GM12874 (cell line): ENCODE measurements at regions not wholly inside any gene's neighbourhood (a gene's known extent, or its start where the extent isn't known, plus 50 kb on each side); places are given as distances from the start of the nearest gene placed in this dataset.

Experiments
- TF ChIP-seq, protein P1 (sequence below): IDR thresholded peaks from 2 replicates; pipeline ENCODE4 v1.5.1; 2011; ENCODE audit warnings: low read depth, mild to moderate bottlenecking, control low read depth, low read length, moderate library complexity; ENCODE audit not compliant: insufficient read depth

- TF ChIP-seq, protein P1, sequence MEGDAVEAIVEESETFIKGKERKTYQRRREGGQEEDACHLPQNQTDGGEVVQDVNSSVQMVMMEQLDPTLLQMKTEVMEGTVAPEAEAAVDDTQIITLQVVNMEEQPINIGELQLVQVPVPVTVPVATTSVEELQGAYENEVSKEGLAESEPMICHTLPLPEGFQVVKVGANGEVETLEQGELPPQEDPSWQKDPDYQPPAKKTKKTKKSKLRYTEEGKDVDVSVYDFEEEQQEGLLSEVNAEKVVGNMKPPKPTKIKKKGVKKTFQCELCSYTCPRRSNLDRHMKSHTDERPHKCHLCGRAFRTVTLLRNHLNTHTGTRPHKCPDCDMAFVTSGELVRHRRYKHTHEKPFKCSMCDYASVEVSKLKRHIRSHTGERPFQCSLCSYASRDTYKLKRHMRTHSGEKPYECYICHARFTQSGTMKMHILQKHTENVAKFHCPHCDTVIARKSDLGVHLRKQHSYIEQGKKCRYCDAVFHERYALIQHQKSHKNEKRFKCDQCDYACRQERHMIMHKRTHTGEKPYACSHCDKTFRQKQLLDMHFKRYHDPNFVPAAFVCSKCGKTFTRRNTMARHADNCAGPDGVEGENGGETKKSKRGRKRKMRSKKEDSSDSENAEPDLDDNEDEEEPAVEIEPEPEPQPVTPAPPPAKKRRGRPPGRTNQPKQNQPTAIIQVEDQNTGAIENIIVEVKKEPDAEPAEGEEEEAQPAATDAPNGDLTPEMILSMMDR, result no peak
Measured at GRCh38 chr20:52321396-52321795, 129.8 kb upstream of the ZFP64 start.

- TF ChIP-seq, protein P1, result no peak
Measured at GRCh38 chr20:52318651-52319050, 127.1 kb upstream of the ZFP64 start.

DNA sequence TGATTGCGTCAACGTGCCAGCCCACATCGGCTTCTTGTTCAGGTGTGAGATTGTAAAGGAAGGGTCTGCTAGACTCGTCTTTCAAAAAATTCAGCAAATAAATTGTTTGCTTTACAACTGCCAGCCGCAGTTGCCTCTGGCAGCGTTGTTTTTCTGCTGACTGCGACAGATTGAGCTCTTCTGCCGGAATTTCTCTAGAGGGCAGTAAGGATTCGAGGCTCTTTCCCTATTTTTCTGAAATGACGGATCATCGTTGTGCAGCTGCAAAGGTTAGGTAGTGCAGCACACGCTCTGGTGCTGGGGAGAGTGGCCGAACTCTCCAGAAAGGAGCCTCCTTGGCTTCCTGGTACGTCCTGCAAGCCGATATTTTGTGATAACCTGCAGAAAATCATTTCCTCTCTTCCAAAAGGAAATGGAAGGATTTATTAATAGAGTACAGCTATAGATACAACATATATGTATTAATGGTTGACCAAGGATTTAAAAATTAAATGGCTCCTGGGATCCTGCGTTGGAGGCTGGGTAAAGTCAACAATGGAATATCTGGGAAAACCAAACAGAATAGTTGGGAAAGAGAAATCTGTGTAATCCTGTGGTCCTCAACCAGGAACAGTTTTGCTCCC lies 121.9 kb upstream of the ZFP64 start:
- TF ChIP-seq, protein P1, result no peak

DNA sequence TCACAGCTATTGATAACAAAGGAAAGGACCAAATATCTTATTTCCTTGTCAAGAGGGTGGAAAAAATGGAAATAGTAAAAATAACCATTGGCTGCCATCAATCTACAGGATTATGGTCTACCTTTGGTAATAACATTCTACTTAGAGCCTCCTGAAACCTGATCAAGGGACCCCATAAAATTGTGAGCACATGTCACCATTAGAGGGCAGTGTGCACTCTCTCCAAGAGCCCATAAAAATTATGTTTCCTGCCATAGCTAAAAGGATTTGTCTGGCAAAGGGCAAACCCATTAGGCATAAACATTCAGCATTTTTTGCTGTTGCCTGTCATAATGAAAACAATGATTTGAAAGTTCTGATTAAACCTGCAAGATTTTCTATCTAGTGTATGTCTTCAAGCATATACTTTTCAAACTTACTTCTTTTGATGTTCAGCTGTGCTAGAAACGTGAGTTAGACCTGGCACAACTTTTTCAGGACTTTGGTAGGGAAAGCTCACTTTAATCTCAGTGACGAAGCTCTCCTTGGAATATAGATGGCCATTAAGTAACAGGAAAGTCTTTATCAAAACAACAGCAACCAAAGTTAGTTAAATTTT lies 120.7 kb upstream of the ZFP64 start:
- TF ChIP-seq, protein P1, result peak; percentile 60

DNA sequence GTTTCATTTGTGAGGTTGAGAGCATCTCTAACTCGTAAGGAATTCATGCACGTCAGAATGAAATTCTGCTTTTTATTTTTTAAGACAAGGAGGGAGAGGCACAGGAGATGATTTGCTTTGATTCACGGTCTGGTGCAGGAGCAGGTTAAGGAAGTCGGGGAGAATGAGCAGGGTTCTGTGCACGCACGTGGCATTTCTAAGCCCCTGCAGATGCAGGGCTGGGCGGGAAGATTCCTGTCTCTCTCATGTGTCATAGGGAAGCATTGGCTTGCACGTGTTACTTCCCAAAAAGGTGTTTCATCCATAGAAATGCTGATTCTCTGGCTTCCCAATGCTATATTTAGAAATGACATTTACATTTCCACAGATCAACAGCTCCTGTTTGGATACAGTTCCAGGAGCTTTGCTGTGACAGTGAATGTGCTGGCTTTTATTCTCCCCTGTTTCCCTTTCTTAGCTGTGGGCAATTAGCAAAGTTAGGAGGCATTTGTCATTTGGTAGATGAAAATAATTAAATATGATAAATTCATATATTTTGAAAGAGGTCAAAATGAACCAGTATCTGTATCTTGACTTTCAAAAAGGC lies 119.7 kb upstream of the ZFP64 start:
- TF ChIP-seq, protein P1, result no peak

- TF ChIP-seq, protein P1, result no peak
Measured at GRCh38 chr20:52309181-52309580, 117.6 kb upstream of the ZFP64 start.

DNA sequence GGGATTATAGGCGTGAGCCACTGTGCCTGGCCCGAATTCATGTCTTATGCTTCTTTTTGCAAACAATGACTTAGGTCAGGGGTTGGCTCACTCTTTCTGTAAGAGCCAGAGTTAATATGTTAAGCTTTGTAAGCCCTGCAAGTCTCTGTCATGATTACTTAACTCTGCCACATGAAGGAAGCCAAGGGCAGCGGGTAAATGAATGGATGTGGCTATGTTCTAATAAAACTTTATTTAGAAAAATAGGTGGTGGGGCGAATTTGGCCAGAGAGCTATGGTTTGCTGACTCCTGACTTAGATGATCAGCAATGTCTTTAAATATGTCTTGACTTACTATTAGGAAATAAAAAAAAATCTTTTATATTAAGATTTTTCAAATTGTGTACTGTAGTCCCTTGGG lies 114.9 kb upstream of the ZFP64 start:
- TF ChIP-seq, protein P1, result no peak
